ENCODE measurements at regions not wholly inside any gene's neighbourhood (a gene's known extent, or its start where the extent isn't known, plus 50 kb on each side); places are given as distances from the start of the nearest gene placed in this dataset.

DNA sequence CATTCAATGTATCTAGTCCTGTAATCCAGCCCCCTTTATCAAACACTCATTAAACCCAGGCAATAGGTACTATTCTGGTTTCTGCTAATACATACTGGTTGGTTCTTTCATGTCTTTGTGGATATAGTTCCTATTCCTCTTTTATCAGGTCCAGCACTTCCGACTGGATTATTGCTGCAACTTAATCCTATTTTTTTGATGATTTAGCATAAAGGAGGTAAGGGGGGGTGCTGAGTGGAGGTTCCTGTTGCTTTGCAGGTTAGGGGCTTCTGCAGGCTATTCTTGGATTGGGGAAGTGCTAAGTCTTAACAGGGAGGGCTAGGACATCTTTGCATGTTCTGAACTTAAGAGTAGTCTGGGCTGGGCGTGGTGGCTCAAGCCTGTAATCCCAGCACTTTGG lies 377.7 kb downstream of the FGF10 start:
- TF ChIP-seq POLR2AphosphoS5 (IDR thresholded peaks at IDR 0.05): no peak
- TF ChIP-seq, protein P1, sequence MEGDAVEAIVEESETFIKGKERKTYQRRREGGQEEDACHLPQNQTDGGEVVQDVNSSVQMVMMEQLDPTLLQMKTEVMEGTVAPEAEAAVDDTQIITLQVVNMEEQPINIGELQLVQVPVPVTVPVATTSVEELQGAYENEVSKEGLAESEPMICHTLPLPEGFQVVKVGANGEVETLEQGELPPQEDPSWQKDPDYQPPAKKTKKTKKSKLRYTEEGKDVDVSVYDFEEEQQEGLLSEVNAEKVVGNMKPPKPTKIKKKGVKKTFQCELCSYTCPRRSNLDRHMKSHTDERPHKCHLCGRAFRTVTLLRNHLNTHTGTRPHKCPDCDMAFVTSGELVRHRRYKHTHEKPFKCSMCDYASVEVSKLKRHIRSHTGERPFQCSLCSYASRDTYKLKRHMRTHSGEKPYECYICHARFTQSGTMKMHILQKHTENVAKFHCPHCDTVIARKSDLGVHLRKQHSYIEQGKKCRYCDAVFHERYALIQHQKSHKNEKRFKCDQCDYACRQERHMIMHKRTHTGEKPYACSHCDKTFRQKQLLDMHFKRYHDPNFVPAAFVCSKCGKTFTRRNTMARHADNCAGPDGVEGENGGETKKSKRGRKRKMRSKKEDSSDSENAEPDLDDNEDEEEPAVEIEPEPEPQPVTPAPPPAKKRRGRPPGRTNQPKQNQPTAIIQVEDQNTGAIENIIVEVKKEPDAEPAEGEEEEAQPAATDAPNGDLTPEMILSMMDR (IDR thresholded peaks at IDR 0.05): no peak
- no peak for TF ChIP-seq POLR2A (IDR thresholded peaks at IDR 0.05)
- Histone ChIP-seq H3K36me3 (no peaks in the 10 kb centered on the region), H3K4me1 (replicated peaks) (no peaks in the 10 kb centered on the region), H3K4me3 (no peak overlapping the region), H3K27ac (no peak overlapping the region), H3K27me3 (replicated peaks; ENCODE audit: insufficient read depth) (no peaks in the 10 kb centered on the region), H3K9me3 (no peaks in the 10 kb centered on the region)
- no peak for DNase-seq (ENCODE audit: low spot score)
- 90% methylated on average over 2 of the region's 2 CpGs for WGBS
- intact Hi-C loops (cut with DNase I): no loop called here

DNA sequence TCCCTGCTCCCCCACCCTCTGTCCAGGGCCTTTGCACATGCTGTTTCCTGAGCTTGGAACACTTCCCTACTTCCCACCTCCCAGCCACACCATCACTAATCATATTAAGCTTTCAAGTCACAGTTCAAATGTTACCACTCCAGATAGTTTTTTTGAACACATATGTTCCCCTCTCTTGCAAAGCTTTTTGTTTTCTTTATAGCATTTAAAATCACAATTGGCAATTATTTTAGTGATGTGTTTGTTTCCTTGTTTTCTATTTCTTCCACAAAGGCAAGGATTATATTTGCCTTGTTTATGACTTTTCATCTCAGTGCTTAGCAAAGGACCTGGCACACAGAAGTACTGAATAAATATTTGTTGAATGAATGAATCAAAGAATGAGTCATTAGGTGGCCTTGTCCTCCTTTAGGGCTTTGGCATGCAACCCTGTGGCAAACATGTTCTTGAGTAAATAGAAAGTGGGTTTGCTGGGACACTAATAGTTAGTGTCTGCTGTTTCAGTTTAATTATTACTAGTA lies 386.8 kb downstream of the FGF10 start:
- DNase-seq (ENCODE audit: low spot score): peak; percentile 15
- H3K36me3 ChIP-seq: no peaks in the 10 kb centered on the region
- peak; percentile 59 for TF ChIP-seq POLR2AphosphoS5 (IDR thresholded peaks at IDR 0.05)
- TF ChIP-seq POLR2A (IDR thresholded peaks at IDR 0.05): no peak
- intact Hi-C loops (cut with DNase I): no loop called here
- no peaks in the 10 kb centered on the region for H3K9me3 ChIP-seq
- no peaks in the 10 kb centered on the region for H3K27me3 ChIP-seq (replicated peaks; ENCODE audit: insufficient read depth)
- no peak overlapping the region for H3K27ac ChIP-seq
- H3K4me1 ChIP-seq (replicated peaks): no peaks in the 10 kb centered on the region
- no peak overlapping the region for H3K4me3 ChIP-seq

DNA sequence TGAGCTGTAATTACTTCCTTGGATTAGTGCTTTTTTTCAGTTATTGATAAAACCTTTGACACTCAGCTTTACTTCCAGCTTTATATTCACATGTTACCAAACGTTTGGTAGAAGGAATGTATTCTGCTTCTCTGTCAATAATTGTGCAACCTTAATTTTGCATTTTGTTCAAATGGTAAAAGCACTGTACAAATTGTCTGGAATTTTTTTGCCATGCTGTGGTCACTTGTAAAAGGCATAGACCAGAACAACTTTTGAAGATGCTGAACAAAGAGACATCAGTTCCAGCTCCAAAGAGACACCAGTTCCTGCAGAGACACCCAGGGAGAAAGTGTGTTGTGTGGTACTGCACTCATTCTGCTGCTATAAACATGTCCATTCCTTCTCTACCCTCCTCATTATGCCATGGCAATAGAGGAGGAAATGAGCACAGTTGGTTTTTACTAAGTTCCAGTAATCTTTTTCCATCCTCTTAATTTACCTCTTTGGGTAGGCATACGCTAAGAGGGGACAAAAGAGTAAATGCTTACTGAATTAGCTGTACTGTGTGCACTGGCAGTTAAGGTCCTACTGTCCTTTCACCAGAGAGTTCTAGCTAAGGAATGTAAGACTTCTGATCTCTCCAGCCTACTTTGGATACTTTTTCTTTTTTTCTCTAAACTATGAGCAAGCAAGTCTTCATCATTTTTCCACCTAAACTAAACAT lies 387.4 kb downstream of the FGF10 start:
- intact Hi-C loops (cut with DNase I): no loop called here
- Histone ChIP-seq H3K9me3 (no peaks in the 10 kb centered on the region), H3K4me1 (replicated peaks) (no peaks in the 10 kb centered on the region), H3K27ac (no peak overlapping the region), H3K4me3 (no peak overlapping the region), H3K27me3 (replicated peaks; ENCODE audit: insufficient read depth) (no peaks in the 10 kb centered on the region), H3K36me3 (no peaks in the 10 kb centered on the region)
- TF ChIP-seq POLR2AphosphoS5 (IDR thresholded peaks at IDR 0.05) (no peak), POLR2A (IDR thresholded peaks at IDR 0.05) (no peak)
- TF ChIP-seq, protein P1 (IDR thresholded peaks at IDR 0.05): no peak
- WGBS: 53% methylated on average over 2 of the region's 2 CpGs
- DNase-seq (ENCODE audit: low spot score): no peak

DNA sequence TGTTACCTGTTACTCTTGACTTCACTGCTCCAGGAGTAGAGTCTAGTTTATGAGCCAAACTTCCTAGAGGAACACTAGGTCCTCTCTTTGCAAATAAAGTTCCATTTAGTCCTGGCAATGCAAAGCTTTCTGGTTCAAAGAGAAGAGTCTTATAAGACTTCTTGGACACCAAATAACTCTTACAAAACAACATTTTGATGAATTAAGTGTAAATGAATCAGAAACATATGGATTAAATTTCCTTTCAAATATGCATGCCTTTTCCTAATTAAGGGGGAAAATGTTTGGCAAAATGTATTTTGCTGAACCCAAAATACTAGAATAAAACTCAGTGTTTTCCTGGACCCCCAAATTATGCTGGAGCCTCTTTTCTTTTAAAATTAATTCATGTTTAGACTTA lies 388.0 kb downstream of the FGF10 start:
- no peaks in the 10 kb centered on the region for H3K36me3 ChIP-seq
- intact Hi-C loops (cut with DNase I): no loop called here
- no peaks in the 10 kb centered on the region for H3K27me3 ChIP-seq (replicated peaks; ENCODE audit: insufficient read depth)
- H3K27ac ChIP-seq: no peak overlapping the region
- H3K4me3 ChIP-seq: no peak overlapping the region
- no peak for DNase-seq (ENCODE audit: low spot score)
- TF ChIP-seq POLR2A (IDR thresholded peaks at IDR 0.05): no peak
- TF ChIP-seq, protein P1 (IDR thresholded peaks at IDR 0.05): no peak
- no peak for TF ChIP-seq POLR2AphosphoS5 (IDR thresholded peaks at IDR 0.05)
- no peaks in the 10 kb centered on the region for H3K9me3 ChIP-seq
- no peaks in the 10 kb centered on the region for H3K4me1 ChIP-seq (replicated peaks)

DNA sequence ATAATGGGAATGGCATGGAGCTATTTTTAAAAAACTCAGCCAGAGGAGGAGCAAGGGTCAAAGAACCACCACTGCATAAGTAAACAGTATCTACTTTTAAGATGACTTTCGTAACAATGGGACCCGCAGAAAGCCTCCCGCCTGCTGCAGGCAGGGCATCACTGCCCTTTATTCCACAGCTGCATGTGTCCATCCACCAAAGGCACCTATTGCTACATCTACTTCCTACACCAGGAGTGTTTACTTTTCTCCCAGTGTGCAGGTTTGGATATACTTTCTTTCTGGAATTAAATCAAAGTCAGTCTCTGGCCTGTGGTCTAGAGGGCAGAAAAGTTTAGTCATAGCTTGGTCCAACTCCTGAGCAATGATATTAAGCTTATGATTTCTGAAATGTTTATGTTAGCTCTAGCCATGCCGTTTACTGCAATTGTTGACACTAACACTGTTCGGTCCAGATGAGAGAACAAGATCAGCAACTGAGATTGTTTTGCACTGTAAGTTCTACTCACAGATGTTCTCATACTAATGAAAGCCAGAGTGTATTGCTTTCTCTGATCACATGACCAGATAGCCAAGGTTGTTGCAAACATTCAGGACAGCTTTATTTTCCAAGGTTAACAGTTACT lies 391.5 kb downstream of the FGF10 start:
- intact Hi-C loops (cut with DNase I): no loop called here
- 48% methylated on average over 5 of the region's 5 CpGs for WGBS
- no peaks in the 10 kb centered on the region for H3K4me1 ChIP-seq (replicated peaks)
- TF ChIP-seq, protein P1 (IDR thresholded peaks at IDR 0.05): no peak
- TF ChIP-seq POLR2AphosphoS5 (IDR thresholded peaks at IDR 0.05) (no peak), POLR2A (IDR thresholded peaks at IDR 0.05) (no peak)
- no peak overlapping the region for H3K27ac ChIP-seq
- H3K27me3 ChIP-seq (replicated peaks; ENCODE audit: insufficient read depth): no peaks in the 10 kb centered on the region
- no peaks in the 10 kb centered on the region for H3K36me3 ChIP-seq
- DNase-seq (ENCODE audit: low spot score): no peak
- H3K9me3 ChIP-seq: no peaks in the 10 kb centered on the region
- no peak overlapping the region for H3K4me3 ChIP-seq
